Glomerular visceral epithelial cell (primary cell): ENCODE measurements at regions not wholly inside any gene's neighbourhood (a gene's known extent, or its start where the extent isn't known, plus 50 kb on each side); places are given as distances from the start of the nearest gene placed in this dataset.
A peak's percentile ranks its signal among the peaks of the same experiment; 100 is the strongest.

Experiments used
- DNase-seq: peaks from one replicate; pipeline ENCODE4 v3.0.0-alpha.2; 2016; ENCODE audit errors: extremely low spot score

- no peak for DNase-seq
These were observed 50.5 kb upstream of the PRDM1 start for GRCh38 chr6:106035655-106036054.

GRCh38 chr6:106033806-106034205, 52.3 kb upstream of the PRDM1 start:
- DNase-seq = no peak

GRCh38 chr6:106027758-106028157, 58.4 kb upstream of the PRDM1 start:
- DNase-seq = no peak

- peak; percentile 29 for DNase-seq
These were observed 59.1 kb upstream of the PRDM1 start for GRCh38 chr6:106026748-106027715.

GRCh38 chr6:106025655-106026054, 60.5 kb upstream of the PRDM1 start:
- DNase-seq = no peak

GRCh38 chr6:106022801-106023200, 63.3 kb upstream of the PRDM1 start:
- DNase-seq = no peak

- no peak for DNase-seq
These were observed 68.7 kb upstream of the PRDM1 start for GRCh38 chr6:106017454-106017853.

GRCh38 chr6:106014955-106015354, 71.2 kb upstream of the PRDM1 start:
- DNase-seq = no peak

- no peak for DNase-seq
These were observed 74.7 kb upstream of the PRDM1 start for GRCh38 chr6:106011476-106011875.

- no peak for DNase-seq
These were observed 80.2 kb upstream of the PRDM1 start for GRCh38 chr6:106005954-106006353.

GRCh38 chr6:106005013-106005412, 81.1 kb upstream of the PRDM1 start:
- no peak for DNase-seq

- DNase-seq = no peak
These were observed 82.7 kb upstream of the PRDM1 start for GRCh38 chr6:106003268-106003987.

- no peak for DNase-seq
These were observed 84.1 kb upstream of the PRDM1 start for GRCh38 chr6:106002005-106002404.

GRCh38 chr6:106000935-106001334, 85.2 kb upstream of the PRDM1 start:
- DNase-seq = no peak

GRCh38 chr6:105997482-105997881, 88.7 kb upstream of the PRDM1 start:
- no peak for DNase-seq

- DNase-seq = no peak
These were observed 90.7 kb upstream of the PRDM1 start for GRCh38 chr6:105995391-105995865.

- DNase-seq = peak; percentile 63
These were observed 91.3 kb upstream of the PRDM1 start for GRCh38 chr6:105994591-105995390.

- no peak for DNase-seq
These were observed 92.0 kb upstream of the PRDM1 start for GRCh38 chr6:105994118-105994590.

GRCh38 chr6:105993341-105994117, 92.6 kb upstream of the PRDM1 start:
- no peak for DNase-seq

GRCh38 chr6:105992315-105992961, 93.7 kb upstream of the PRDM1 start:
- peak; percentile 77 for DNase-seq
